Brain pericyte (primary cell): ENCODE measurements at regions not wholly inside any gene's neighbourhood (a gene's known extent, or its start where the extent isn't known, plus 50 kb on each side); places are given as distances from the start of the nearest gene placed in this dataset.

Experiments
- DNase-seq: peaks from one replicate; pipeline ENCODE4 v3.0.0-alpha.2; 2012; ENCODE audit warnings: low read depth, low spot score

GRCh38 chr5:3736466-3736865, 140.8 kb downstream of the IRX1 start:
- DNase-seq: no peak

DNA sequence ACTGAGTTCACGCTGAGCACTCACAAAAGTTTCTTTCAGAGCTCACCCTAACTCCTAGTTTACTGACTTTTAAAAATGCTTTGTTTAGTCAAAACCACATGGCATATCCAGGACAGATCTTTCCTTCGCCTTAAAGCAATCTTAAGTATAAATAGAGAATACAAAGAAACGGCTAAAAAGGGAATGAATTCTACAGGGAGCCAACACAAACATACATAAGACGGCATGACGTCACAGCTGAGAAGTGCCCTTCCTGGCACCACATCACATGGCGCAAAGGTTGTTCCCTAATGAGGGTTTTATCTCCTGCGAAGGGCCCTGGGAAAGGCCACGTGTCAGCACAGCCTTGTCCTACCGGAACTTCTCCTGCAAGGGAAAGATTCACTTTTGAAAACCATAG, 141.3 kb downstream of the IRX1 start:
- no peak for DNase-seq

- no peak for DNase-seq
Observed at GRCh38 chr5:3738919-3739318, 143.3 kb downstream of the IRX1 start.

GRCh38 chr5:3740546-3741373, 145.1 kb downstream of the IRX1 start:
- no peak for DNase-seq

DNA sequence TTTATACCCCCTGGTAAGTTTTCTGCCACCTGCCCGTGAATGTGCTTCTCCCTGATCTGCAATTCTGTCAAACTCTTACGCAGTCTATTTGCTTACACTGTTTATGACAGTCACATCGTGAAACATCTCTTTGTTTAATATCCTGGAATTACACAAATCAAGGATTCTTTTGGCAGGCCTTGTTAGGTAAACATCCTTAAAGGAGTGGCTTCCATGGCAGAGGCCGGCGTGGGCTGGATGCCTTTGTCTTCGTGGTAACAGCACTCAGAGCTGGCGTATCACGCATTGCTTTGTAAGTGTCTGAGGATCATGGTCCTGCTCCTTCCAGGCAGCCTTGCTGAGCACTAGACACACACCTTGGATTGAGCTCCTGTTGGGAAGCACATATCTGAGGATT, 145.7 kb downstream of the IRX1 start:
- no peak for DNase-seq

DNA sequence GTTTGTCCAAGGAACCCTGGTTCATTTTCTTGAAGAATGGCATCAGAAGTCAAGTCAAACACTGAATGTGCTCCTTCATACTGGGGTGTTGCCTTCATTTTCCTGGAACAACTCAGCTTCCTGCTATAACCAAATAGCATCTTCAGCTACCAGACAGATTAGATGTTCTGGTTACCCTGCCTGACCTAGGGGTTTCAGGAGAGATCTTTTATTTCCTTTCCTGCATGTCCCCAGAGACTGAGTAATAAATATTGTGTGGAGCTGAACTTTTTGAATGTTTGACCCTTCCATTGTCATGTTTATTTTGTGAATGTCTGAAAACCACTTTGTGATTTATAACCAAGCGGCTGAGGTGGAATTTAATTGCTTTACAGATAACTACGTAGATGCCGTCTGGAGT, 147.1 kb downstream of the IRX1 start:
- DNase-seq: no peak

GRCh38 chr5:3751846-3752245, 156.2 kb downstream of the IRX1 start:
- no peak for DNase-seq

DNA sequence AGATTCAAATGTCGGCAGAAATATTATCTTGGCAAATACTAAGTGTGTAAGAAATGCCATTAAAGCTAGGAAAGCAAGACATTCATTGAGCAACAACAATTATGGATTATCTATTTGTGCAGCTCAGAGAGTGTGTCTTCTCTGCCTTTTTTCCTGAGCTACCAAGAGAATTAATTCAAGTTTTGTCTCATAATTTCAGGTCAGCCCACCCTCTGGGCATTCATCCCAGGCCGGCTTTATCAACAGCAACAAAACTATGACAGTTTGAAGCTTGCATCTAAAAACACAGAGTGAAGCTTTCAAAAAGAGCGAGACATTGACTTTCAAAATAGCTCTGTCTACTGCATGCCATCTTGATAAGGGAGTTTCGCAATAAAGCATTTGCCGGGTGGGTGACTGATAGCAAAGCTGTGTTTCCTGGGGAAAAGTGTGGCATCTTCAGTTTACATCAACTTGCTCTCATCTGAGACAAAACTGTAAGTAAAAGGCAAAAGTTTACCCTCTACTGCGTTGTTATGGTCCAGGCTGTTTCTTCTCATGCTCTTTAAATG, 182.4 kb downstream of the IRX1 start:
- no peak for DNase-seq

- DNase-seq: no peak
Observed at GRCh38 chr5:3778945-3779344, 183.3 kb downstream of the IRX1 start.

DNA sequence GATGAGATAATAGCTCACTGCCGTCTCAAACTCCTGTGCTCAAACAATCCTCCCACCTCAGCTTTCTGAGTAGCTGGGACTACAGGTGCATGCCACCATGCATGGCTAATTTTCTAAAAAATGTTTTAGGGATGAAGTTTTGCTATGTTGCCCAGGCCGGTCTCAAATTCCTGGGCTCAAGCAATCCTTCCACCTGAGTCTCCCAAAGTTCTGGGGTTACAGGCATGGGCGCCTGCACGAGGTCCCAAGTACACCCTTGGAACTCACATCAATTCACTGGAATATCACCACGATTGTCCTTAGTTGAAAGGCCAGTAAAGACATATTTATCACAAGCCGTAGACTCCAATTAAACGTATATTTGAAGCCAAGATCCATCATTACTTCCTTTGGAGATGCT, 184.6 kb downstream of the IRX1 start:
- no peak for DNase-seq

DNA sequence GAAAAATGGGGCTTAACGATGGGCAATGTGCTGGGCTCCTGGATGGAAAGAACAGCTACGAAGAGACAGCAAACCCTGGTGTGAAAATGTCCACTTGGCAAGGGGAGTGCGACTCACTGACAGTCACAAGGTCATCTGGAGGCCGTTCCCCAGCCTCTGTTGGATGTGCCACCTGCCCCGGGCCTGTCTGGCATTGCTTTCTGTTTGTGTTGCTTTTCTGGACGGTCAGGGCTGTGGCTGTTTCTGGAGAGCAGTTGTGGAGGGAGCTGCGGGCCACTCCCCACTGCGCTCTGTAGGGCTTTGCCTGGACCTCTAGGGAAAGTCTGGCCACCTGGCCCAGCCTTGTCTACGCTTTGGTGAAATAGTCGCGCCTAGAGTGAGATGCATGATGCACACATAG, 185.3 kb downstream of the IRX1 start:
- no peak for DNase-seq

DNA sequence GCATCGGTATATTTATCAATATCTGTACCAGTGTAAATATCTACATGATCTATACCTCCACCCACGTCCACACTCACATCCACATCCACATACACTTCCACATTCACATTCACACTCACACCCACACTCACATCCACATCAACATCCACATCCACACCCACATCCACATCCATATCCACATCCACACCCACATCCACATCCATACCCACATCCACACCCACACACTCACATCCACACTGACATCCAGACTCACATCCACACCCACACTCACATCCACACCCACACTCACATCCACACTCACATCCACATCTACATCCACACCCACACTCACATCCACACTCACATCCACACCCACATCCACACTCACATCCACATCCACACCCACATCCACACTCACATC, 189.2 kb downstream of the IRX1 start:
- no peak for DNase-seq

- no peak for DNase-seq
Observed at GRCh38 chr5:3786165-3786564, 190.5 kb downstream of the IRX1 start.

GRCh38 chr5:3786891-3787430, 191.3 kb downstream of the IRX1 start:
- DNase-seq: no peak

GRCh38 chr5:3787604-3788003, 192.0 kb downstream of the IRX1 start:
- no peak for DNase-seq

GRCh38 chr5:3789519-3790193, 194.0 kb downstream of the IRX1 start:
- no peak for DNase-seq

DNA sequence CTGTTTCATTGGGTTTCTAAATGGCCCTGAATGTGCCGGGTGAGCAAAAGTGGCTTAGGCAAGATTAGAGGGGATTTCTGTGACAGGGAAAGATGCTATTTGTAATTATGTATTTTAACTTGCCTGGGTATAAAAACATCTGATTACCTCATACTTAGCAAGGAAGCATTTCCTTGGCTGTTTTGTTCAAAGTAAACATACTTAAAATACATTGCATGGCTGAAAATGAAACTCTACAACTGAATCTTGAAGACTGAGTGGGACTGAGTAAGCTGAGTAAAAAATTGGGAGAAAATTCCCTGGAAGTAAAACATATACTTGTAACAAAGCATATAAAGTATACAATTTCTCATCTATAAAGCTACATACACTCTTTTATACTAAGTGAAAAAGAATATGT, 197.5 kb downstream of the IRX1 start:
- no peak for DNase-seq

DNA sequence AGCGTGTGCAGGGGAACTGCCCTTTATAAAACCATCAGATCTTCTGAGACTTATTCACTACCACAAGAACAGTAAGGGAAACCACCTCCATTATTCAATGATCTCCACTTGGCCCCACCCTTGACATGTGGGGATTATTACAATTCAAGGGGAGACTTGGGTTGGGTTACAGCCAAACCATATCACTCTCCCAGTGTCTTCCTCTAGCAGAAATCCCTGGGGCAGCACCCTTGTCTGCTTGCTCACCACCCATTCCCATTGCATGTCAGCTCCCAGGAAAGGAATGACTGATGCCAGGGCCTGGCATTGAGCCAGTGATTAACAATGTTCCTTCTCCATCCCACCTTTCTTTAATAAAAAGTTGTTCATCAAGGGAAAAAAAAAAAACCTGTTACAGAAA, 199.0 kb downstream of the IRX1 start:
- no peak for DNase-seq

GRCh38 chr5:3796736-3797135, 201.1 kb downstream of the IRX1 start:
- no peak for DNase-seq

DNA sequence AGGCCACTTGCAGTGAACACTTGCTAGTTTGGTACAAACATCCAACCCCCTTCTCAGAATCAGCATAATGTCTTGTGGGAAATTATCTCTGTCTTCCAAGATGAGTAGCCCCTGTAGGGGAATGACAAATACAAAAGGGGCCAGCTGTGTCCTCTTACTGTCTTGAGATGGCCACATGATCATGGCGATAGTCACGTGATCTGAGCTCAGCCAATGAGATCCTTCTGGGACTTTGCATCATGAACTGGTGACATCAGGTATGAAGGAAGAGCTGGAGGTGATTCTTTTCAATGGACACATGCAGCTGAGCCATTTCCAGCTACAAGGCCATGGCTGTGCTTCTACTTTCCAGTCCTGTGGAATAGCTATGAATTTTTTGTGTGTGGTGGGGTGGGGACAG, 206.3 kb downstream of the IRX1 start:
- no peak for DNase-seq

DNA sequence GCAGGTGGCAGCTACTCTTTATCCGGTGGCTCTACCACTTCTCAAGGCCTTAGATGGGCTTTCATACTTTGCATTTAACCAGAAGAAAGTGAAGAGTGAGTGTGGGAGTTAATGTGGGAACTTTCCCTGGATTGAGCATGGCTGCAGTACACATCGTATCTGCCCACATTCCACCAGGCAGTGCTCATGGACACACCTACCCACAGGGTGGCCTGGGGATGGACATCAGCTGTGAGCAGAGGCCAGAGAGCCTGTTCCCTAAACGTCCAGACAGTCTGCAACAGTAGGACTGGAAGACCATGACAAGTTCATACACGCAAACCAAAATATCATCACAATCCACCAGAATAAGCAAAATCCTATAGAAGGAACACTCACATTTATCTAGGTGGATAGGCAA, 213.8 kb downstream of the IRX1 start:
- DNase-seq: no peak

- DNase-seq: no peak
Observed at GRCh38 chr5:3811116-3811515, 215.5 kb downstream of the IRX1 start.

DNA sequence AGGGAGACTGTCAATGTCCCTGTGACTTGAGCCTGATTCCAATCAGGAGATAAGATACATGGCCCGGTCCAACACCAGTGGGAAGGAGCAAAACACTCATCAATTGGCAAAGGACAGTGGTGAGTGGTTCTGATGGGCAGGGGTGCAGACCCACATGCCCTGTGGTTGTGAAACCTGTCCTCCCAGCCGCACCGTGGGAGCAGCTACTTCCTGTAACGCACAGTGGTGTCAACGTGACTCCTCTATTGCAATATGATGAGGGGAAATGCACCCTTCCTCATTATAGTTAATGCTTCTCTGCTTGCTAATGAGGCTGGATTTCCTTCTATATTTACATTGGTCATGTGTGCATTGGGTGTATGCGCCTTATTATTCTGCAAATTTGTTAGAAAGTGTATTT, 223.0 kb downstream of the IRX1 start:
- no peak for DNase-seq
